ENCODE measurements at regions not wholly inside any gene's neighbourhood (a gene's known extent, or its start where the extent isn't known, plus 50 kb on each side); places are given as distances from the start of the nearest gene placed in this dataset.

- Histone ChIP-seq H3K27me3 (ENCODE audit: control insufficient read depth in 2 of 2, insufficient read depth in 2 of 2, low read length in 2 of 2) (no peaks in the 10 kb centered on the region), H3K27ac (ENCODE audit: low read depth in 1 of 2, low read length in 2 of 2) (no peak overlapping the region), H2AFZ (ENCODE audit: insufficient read depth, low read depth, low read length, poor library complexity, severe bottlenecking) (no peak overlapping the region), H3K36me3 (replicated peaks in 1 of 2; ENCODE audit: control insufficient read depth in 1 of 2, insufficient read depth in 2 of 2, low read length in 2 of 2) (no peaks in the 10 kb centered on the region), H3K4me3 (replicated peaks in 1 of 3; ENCODE audit: low read depth in 2 of 3, low read length in 3 of 3) (no peak overlapping the region), H3K4me2 (replicated peaks; ENCODE audit: extremely low read depth, low read length, poor library complexity, severe bottlenecking) (no peak overlapping the region), H3K79me2 (ENCODE audit: insufficient read depth, low read length) (no peaks in the 10 kb centered on the region), H3K4me1 (ENCODE audit: control insufficient read depth in 1 of 2, insufficient read depth in 2 of 2, low read length in 2 of 2) (no peaks in the 10 kb centered on the region), H4K20me1 (ENCODE audit: insufficient read depth, low read length) (no peaks in the 10 kb centered on the region), H3K9me3 (replicated peaks in 1 of 2; ENCODE audit: control insufficient read depth in 1 of 2, insufficient read depth in 1 of 2, low read length in 2 of 2) (peaks cover 0 to 3% of the 10 kb centered on the region in 2 donors), H3K9ac (ENCODE audit: insufficient read depth, low read length, poor library complexity, severe bottlenecking) (no peak overlapping the region)
- TF ChIP-seq, protein P1, sequence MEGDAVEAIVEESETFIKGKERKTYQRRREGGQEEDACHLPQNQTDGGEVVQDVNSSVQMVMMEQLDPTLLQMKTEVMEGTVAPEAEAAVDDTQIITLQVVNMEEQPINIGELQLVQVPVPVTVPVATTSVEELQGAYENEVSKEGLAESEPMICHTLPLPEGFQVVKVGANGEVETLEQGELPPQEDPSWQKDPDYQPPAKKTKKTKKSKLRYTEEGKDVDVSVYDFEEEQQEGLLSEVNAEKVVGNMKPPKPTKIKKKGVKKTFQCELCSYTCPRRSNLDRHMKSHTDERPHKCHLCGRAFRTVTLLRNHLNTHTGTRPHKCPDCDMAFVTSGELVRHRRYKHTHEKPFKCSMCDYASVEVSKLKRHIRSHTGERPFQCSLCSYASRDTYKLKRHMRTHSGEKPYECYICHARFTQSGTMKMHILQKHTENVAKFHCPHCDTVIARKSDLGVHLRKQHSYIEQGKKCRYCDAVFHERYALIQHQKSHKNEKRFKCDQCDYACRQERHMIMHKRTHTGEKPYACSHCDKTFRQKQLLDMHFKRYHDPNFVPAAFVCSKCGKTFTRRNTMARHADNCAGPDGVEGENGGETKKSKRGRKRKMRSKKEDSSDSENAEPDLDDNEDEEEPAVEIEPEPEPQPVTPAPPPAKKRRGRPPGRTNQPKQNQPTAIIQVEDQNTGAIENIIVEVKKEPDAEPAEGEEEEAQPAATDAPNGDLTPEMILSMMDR (IDR thresholded peaks at IDR 0.05): no peak
- Mint-ChIP-seq H3K27me3 (ENCODE audit: low read depth in 3 of 3) (peaks cover 0 to 1% (median 0%) of the 10 kb centered on the region in 3 donors), H3K4me3 (no peak overlapping the region), H3K36me3 (no peaks in the 10 kb centered on the region), H3K27ac (no peak overlapping the region), H3K9me3 (peaks cover 0 to 2% (median 0%) of the 10 kb centered on the region in 7 donors), H3K4me1 (no peaks in the 10 kb centered on the region)
- 54% methylated on average over 11 of the region's 14 CpGs for WGBS (ENCODE audit: insufficient coverage)
- no peak for DNase-seq
- intact Hi-C loops (cut with micrococcal nuclease): no loop called here
Observed at GRCh38 chr5:164296603-164297080, 791.2 kb downstream of the MAT2B start.

DNA sequence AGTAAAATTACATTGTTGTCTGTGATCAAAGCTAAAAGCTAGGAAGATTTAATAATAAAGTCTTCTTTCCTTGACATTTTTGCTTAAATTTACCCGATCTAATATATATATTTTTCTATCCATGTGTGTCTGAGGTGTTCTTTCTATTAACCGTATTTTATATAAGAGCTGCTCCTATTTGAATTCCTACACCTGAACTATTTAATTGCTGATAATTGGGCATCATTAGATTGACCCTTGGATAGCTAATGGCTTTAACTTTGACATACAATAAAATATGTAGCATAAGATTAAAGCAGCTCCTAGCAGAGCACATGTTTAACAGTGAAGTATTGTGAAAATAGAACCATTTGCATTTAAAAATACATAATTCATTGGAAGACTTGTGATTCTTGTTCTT lies 792.7 kb downstream of the MAT2B start:
- H3K9ac ChIP-seq (ENCODE audit: insufficient read depth, low read length, poor library complexity, severe bottlenecking): no peak overlapping the region
- no peaks in the 10 kb centered on the region for H3K36me3 Mint-ChIP-seq
- no peak overlapping the region for H3K4me2 ChIP-seq (replicated peaks; ENCODE audit: extremely low read depth, low read length, poor library complexity, severe bottlenecking)
- H3K4me3 ChIP-seq (replicated peaks in 1 of 3; ENCODE audit: low read depth in 2 of 3, low read length in 3 of 3): no peak overlapping the region
- H3K9me3 ChIP-seq (replicated peaks in 1 of 2; ENCODE audit: control insufficient read depth in 1 of 2, insufficient read depth in 1 of 2, low read length in 2 of 2): peaks cover 0 to 3% of the 10 kb centered on the region in 2 donors
- H3K36me3 ChIP-seq (replicated peaks in 1 of 2; ENCODE audit: control insufficient read depth in 1 of 2, insufficient read depth in 2 of 2, low read length in 2 of 2): no peaks in the 10 kb centered on the region
- no peaks in the 10 kb centered on the region for H3K4me1 ChIP-seq (ENCODE audit: control insufficient read depth in 1 of 2, insufficient read depth in 2 of 2, low read length in 2 of 2)
- H2AFZ ChIP-seq (ENCODE audit: insufficient read depth, low read depth, low read length, poor library complexity, severe bottlenecking): no peak overlapping the region
- H3K27me3 Mint-ChIP-seq (ENCODE audit: low read depth in 3 of 3): peaks cover 0 to 1% (median 0%) of the 10 kb centered on the region in 3 donors
- no peaks in the 10 kb centered on the region for H3K27me3 ChIP-seq (ENCODE audit: control insufficient read depth in 2 of 2, insufficient read depth in 2 of 2, low read length in 2 of 2)
- H3K27ac Mint-ChIP-seq: no peak overlapping the region
- TF ChIP-seq, protein P1 (IDR thresholded peaks at IDR 0.05): no peak
- H3K79me2 ChIP-seq (ENCODE audit: insufficient read depth, low read length): no peaks in the 10 kb centered on the region
- no CpG with 5 or more reads among the region's 2 CpGs for WGBS (ENCODE audit: insufficient coverage)
- no peak for DNase-seq
- H4K20me1 ChIP-seq (ENCODE audit: insufficient read depth, low read length): no peaks in the 10 kb centered on the region
- H3K27ac ChIP-seq (ENCODE audit: low read depth in 1 of 2, low read length in 2 of 2): no peak overlapping the region
- intact Hi-C loops (cut with micrococcal nuclease): no loop called here
- no peaks in the 10 kb centered on the region for H3K4me1 Mint-ChIP-seq
- H3K4me3 Mint-ChIP-seq: no peak overlapping the region
- peaks cover 0 to 2% (median 0%) of the 10 kb centered on the region in 7 donors for H3K9me3 Mint-ChIP-seq

All from CD14-positive monocyte (primary cell).